WTC11 (cell line): ENCODE measurements at regions not wholly inside any gene's neighbourhood (a gene's known extent, or its start where the extent isn't known, plus 50 kb on each side); places are given as distances from the start of the nearest gene placed in this dataset.

Source experiments
- ATAC-seq: fragments of 200-7000 bp; cut with Tn5 transposase; 2 replicates; pipeline ENCODE4 v1.10.0; 2021; ENCODE audit warnings: mild to moderate bottlenecking, moderate library complexity
- CTCF ChIA-PET: fragments of 300-600 bp; sonication (Branson Sonifier 250); formaldehyde crosslinking; loops from one replicate; lab custom pipeline; 2021; ENCODE audit warnings: antibody characterized with exemption; lab: Charles Lee
- POLR2A ChIA-PET: fragments of 350-600 bp; sonication (Branson Sonifier 250); formaldehyde crosslinking; loops from one replicate; lab custom pipeline; 2021; ENCODE audit warnings: antibody characterized with exemption; lab: Charles Lee
- DNase-seq: peaks from one replicate; pipeline ENCODE4 v3.0.0; 2021; ENCODE audit warnings: low spot score
- H3K27ac Mint-ChIP-seq: 2 replicates; pipeline ENCODE4 v1.8.0; 2021; ENCODE audit warnings: mixed read lengths
- H3K27me3 Mint-ChIP-seq: 2 replicates; pipeline ENCODE4 v1.8.0; 2021; ENCODE audit warnings: low read depth, mild to moderate bottlenecking, moderate library complexity, mixed read lengths
- H3K36me3 Mint-ChIP-seq: 2 replicates; pipeline ENCODE4 v1.8.0; 2021; ENCODE audit warnings: mixed read lengths
- H3K4me1 Mint-ChIP-seq: 2 replicates; pipeline ENCODE4 v1.8.0; 2022; ENCODE audit warnings: mixed read lengths
- H3K4me3 Mint-ChIP-seq: 2 replicates; pipeline ENCODE4 v1.8.0; 2021; ENCODE audit warnings: mild to moderate bottlenecking, moderate library complexity, mixed read lengths
- H3K9me3 Mint-ChIP-seq: 2 replicates; pipeline ENCODE4 v1.8.0; 2021; ENCODE audit warnings: mixed read lengths
- AFF4 ChIP-seq: sonication (generic); formaldehyde crosslinking; IDR thresholded peaks from 2 replicates; pipeline ENCODE4 v1.8.1; 2023; ENCODE audit warnings: mild to moderate bottlenecking, missing genetic modification reagents, borderline replicate concordance
- ATF2 ChIP-seq: sonication (generic); formaldehyde crosslinking; IDR thresholded peaks from 2 replicates; pipeline ENCODE4 v1.8.1; 2022; ENCODE audit warnings: low read depth, missing genetic modification reagents, borderline replicate concordance
- ATF6 ChIP-seq: sonication (generic); formaldehyde crosslinking; IDR thresholded peaks from 2 replicates; pipeline ENCODE4 v1.8.1; 2023; ENCODE audit warnings: mild to moderate bottlenecking, missing genetic modification reagents
- CREM ChIP-seq: sonication (generic); formaldehyde crosslinking; IDR thresholded peaks from 2 replicates; pipeline ENCODE4 v1.8.1; 2022; ENCODE audit warnings: mild to moderate bottlenecking, missing genetic modification reagents, moderate library complexity
- E2F1 ChIP-seq: sonication (generic); formaldehyde crosslinking; IDR thresholded peaks from 2 replicates; pipeline ENCODE4 v1.8.0; 2022; ENCODE audit warnings: mild to moderate bottlenecking, missing genetic modification reagents
- ERG ChIP-seq: fragments of 250-450 bp; sonication (Bioruptor Pico); IDR thresholded peaks from 2 replicates; pipeline ENCODE4 v1.8.0; 2021; ENCODE audit warnings: mild to moderate bottlenecking
- FOXK1 ChIP-seq: sonication (generic); formaldehyde crosslinking; IDR thresholded peaks from 2 replicates; pipeline ENCODE4 v1.8.0; 2022; ENCODE audit warnings: mild to moderate bottlenecking, moderate library complexity, missing genetic modification reagents
- GABPB1 ChIP-seq: sonication (generic); formaldehyde crosslinking; IDR thresholded peaks from 2 replicates; pipeline ENCODE4 v1.8.1; 2023; ENCODE audit warnings: mild to moderate bottlenecking, missing genetic modification reagents
- IRF2 ChIP-seq: sonication (generic); formaldehyde crosslinking; IDR thresholded peaks from 2 replicates; pipeline ENCODE4 v1.8.0; 2022; ENCODE audit warnings: low read depth, missing genetic modification reagents, borderline replicate concordance
- MAX ChIP-seq: sonication (generic); formaldehyde crosslinking; IDR thresholded peaks from 2 replicates; pipeline ENCODE4 v1.8.0; 2022; ENCODE audit warnings: mild to moderate bottlenecking, missing genetic modification reagents
- MXD4 ChIP-seq: fragments of 250-450 bp; sonication (Bioruptor Pico); IDR thresholded peaks from 2 replicates; pipeline ENCODE4 v1.8.0; 2021; ENCODE audit warnings: mild to moderate bottlenecking, moderate library complexity, borderline replicate concordance
- NFYB ChIP-seq: sonication (generic); formaldehyde crosslinking; conservative IDR thresholded peaks from 2 replicates; pipeline ENCODE4 v1.8.0; 2022; ENCODE audit warnings: low read depth, missing genetic modification reagents
- NR2C2 ChIP-seq: sonication (generic); formaldehyde crosslinking; IDR thresholded peaks from 2 replicates; pipeline ENCODE4 v1.8.0; 2022; ENCODE audit warnings: mild to moderate bottlenecking, missing genetic modification reagents
- TEAD4 ChIP-seq: sonication (generic); formaldehyde crosslinking; IDR thresholded peaks from 2 replicates; pipeline ENCODE4 v1.8.0; 2022; ENCODE audit warnings: mild to moderate bottlenecking, missing genetic modification reagents
- USF1 ChIP-seq: sonication (generic); formaldehyde crosslinking; IDR thresholded peaks from 2 replicates; pipeline ENCODE4 v1.8.0; 2022; ENCODE audit warnings: mild to moderate bottlenecking, missing genetic modification reagents
- ZNF121 ChIP-seq: sonication (generic); formaldehyde crosslinking; IDR thresholded peaks from 2 replicates; pipeline ENCODE4 v1.8.0; 2023; ENCODE audit warnings: missing genetic modification reagents
- ZNF138 ChIP-seq: sonication (generic); formaldehyde crosslinking; conservative IDR thresholded peaks from 2 replicates; pipeline ENCODE4 v1.8.1; 2022; ENCODE audit warnings: mild to moderate bottlenecking, moderate library complexity, missing genetic modification reagents
- ZNF263 ChIP-seq: sonication (generic); formaldehyde crosslinking; IDR thresholded peaks from 2 replicates; pipeline ENCODE4 v1.8.1; 2022; ENCODE audit warnings: low read depth, mild to moderate bottlenecking, moderate library complexity, missing genetic modification reagents
- ZNF416 ChIP-seq: fragments of 250-450 bp; sonication (Bioruptor Pico); IDR thresholded peaks from 2 replicates; pipeline ENCODE4 v1.9.0; 2021; ENCODE audit warnings: mild to moderate bottlenecking, inconsistent platforms
- ZNF671 ChIP-seq: fragments of 250-450 bp; sonication (Bioruptor Pico); IDR thresholded peaks from 2 replicates; pipeline ENCODE4 v1.8.0; 2021; ENCODE audit warnings: mild to moderate bottlenecking

- no peak for TF ChIP-seq AFF4 (CRISPR knock-in tag)
- no peak for TF ChIP-seq USF1
Observed at GRCh38 chr11:71138737-71139425, 113.5 kb downstream of the SHANK2 start (continued).

- peaks cover 8% of the 10 kb centered on the region for H3K36me3 Mint-ChIP-seq
- peaks cover 7% of the 10 kb centered on the region for H3K4me1 Mint-ChIP-seq
- 0 out of 2 replicates have a peak overlapping the region, but pooled peaks have one; percentile 13 for H3K27ac Mint-ChIP-seq
- TF ChIP-seq ZNF263 (no peak), FOXK1 (no peak), CREM (CRISPR knock-in tag) (no peak), ZNF121 (CRISPR knock-in tag) (no peak), MAX (CRISPR knock-in tag) (no peak), ZNF416 (no peak), IRF2 (CRISPR knock-in tag) (no peak), GABPB1 (CRISPR knock-in tag) (no peak), ZNF671 (no peak), ZNF138 (no peak), E2F1 (CRISPR knock-in tag) (no peak)
- TF ChIP-seq, all 79 proteins: peak for 0
- peaks cover 6% of the 10 kb centered on the region for H3K9me3 Mint-ChIP-seq
- H3K4me3 Mint-ChIP-seq = no peak overlapping the region
- POLR2A ChIA-PET = interaction anchor here (0.6 kb wide), 1 partner anchor 218 kb away, joined by 3 read pairs; no protein-coding TSS in a partner anchor
- no peak for DNase-seq
- no peaks in the 10 kb centered on the region for H3K27me3 Mint-ChIP-seq
- CTCF ChIA-PET = interaction anchor here (1.9 kb wide), 1 partner anchor 51 kb away, joined by 6 read pairs; no protein-coding TSS in a partner anchor
- ATAC-seq = no peak
Observed at GRCh38 chr11:71137376-71137775, 115.0 kb downstream of the SHANK2 start.

GRCh38 chr11:71136095-71136845 lies 116.1 kb downstream of the SHANK2 start:
- Mint-ChIP-seq H3K9me3 (peaks cover 6% of the 10 kb centered on the region), H3K36me3 (peaks cover 11% of the 10 kb centered on the region), H3K4me1 (peaks cover 10% of the 10 kb centered on the region), H3K27me3 (no peaks in the 10 kb centered on the region), H3K4me3 (no peak overlapping the region), H3K27ac (no peak overlapping the region)
- POLR2A ChIA-PET = no interaction called here
- no peak for TF ChIP-seq MXD4 (CRISPR knock-in tag)
- TF ChIP-seq MAX (CRISPR knock-in tag) = no peak
- no peak for TF ChIP-seq ERG
- no peak for TF ChIP-seq TEAD4 (CRISPR knock-in tag)
- TF ChIP-seq NR2C2 (CRISPR knock-in tag) = no peak
- no peak for TF ChIP-seq ATF2 (CRISPR knock-in tag)
- no peak for TF ChIP-seq ATF6 (CRISPR knock-in tag)
- TF ChIP-seq NFYB (CRISPR knock-in tag) = no peak
- DNase-seq = no peak
- no peak for ATAC-seq
- CTCF ChIA-PET = interaction anchor here (1.9 kb wide), 1 partner anchor 49 kb away, joined by 6 read pairs; no protein-coding TSS in a partner anchor
